HUES64 (cell line): ENCODE measurements at regions not wholly inside any gene's neighbourhood (a gene's known extent, or its start where the extent isn't known, plus 50 kb on each side); places are given as distances from the start of the nearest gene placed in this dataset.

Source experiments
- H3K27ac ChIP-seq: 2 replicates; pipeline ENCODE4 v1.7.0; 2013; ENCODE audit warnings: low read depth, low read length, inconsistent platforms
- H3K27me3 ChIP-seq: 2 replicates; pipeline ENCODE4 v1.6.1; 2013; ENCODE audit warnings: mild to moderate bottlenecking, low read length; ENCODE audit not compliant: insufficient read depth
- H3K36me3 ChIP-seq: 2 replicates; pipeline ENCODE4 v1.6.1; 2013; ENCODE audit warnings: mild to moderate bottlenecking, low read length; ENCODE audit not compliant: insufficient read depth
- H3K4me1 ChIP-seq: 2 replicates; pipeline ENCODE4 v1.6.1; 2013; ENCODE audit warnings: mild to moderate bottlenecking, low read length, moderate library complexity; ENCODE audit not compliant: insufficient read depth
- H3K4me3 ChIP-seq: 2 replicates; pipeline ENCODE4 v1.5.1; 2013; ENCODE audit warnings: mild to moderate bottlenecking, low read length, moderate library complexity
- H3K9ac ChIP-seq: 2 replicates; pipeline ENCODE4 v1.6.1; 2013; ENCODE audit warnings: mild to moderate bottlenecking, low read depth, low read length
- H3K9me3 ChIP-seq: 2 replicates; pipeline ENCODE4 v1.6.1; 2013; ENCODE audit warnings: low read depth, low read length; ENCODE audit not compliant: insufficient read depth
- WGBS: fragments of 150-250, 120-280 bp; methylation state at CpG from one replicate; pipeline ENCODE4 v1.1.7; 2013; ENCODE audit warnings: missing lambda C conversion rate; 5-methylcytosine and 5-hydroxymethylcytosine counted together

DNA sequence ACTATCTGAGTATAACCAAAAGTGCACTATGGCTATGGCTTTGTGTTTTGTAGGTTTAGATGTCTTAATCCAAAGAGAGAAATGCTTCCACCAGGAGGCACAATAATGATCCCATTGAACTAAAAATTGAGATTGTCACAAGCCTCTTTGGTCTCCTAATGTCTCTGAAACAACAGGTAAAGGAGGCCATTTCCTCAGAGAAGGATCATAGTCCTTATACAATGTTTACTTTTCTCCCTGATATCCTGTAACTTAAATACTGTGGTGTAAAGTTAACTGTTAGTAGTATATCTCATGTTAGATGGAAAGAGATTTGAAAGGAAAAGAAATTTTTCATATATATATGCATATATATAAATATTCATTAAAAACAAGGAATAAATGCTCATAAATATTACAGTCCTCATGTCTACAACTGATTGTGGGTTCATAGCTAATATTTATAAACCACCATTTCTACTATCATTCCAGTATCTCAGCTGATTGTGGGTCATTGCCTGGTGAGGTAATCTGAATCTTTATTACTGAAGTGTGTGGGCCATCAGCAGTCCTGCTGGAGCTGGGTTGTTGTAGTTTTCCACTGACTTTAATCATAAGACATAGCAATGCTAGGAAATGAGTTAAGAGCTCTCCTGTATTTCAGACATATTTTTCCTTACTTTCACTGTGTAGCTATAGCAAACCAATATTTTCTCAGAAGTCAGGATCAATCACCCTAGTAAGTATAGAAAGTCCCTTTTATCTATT lies 1230.4 kb downstream of the PCDH18 start:
- Histone ChIP-seq H3K4me3 (no peak overlapping the region), H3K36me3 (no peaks in the 10 kb centered on the region), H3K9me3 (no peaks in the 10 kb centered on the region), H3K4me1 (peaks cover 11% of the 10 kb centered on the region), H3K27me3 (no peaks in the 10 kb centered on the region), H3K9ac (no peak overlapping the region), H3K27ac (no peak overlapping the region)

DNA sequence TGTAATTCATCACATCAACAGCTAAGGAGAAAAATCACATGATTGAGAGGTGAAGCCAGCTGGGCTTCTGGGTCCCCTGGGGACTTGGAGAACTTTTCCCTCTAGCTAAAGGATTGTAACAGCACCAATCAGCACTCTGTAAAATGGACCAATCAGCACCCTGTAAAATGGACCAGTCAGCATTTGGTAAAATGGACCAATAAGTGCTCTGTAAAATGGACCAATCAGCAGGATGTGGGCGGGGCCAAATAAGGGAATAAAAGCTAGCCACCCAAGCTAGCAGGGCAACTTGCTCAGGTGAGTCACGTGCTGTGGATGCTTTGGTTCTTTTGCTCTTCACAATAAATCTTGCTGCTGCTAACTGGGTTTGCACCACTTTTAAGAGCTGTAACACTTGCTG lies 1248.3 kb downstream of the PCDH18 start:
- WGBS, result 90% methylated on average over 2 of the region's 2 CpGs
- Histone ChIP-seq H3K27ac (no peak overlapping the region), H3K9ac (no peak overlapping the region), H3K36me3 (no peaks in the 10 kb centered on the region), H3K4me3 (no peak overlapping the region), H3K9me3 (0 out of 2 replicates have a peak, but pooled peaks cover 4% of the 10 kb centered on the region), H3K4me1 (peaks cover 30% of the 10 kb centered on the region), H3K27me3 (no peaks in the 10 kb centered on the region)

- Histone ChIP-seq H3K9me3 (0 out of 2 replicates have a peak, but pooled peaks cover 4% of the 10 kb centered on the region), H3K4me1 (peaks cover 47% of the 10 kb centered on the region), H3K9ac (no peak overlapping the region), H3K27ac (peak overlapping the region; percentile 78), H3K4me3 (peak overlapping the region; percentile 20; the same call in 1 of the 2 replicates), H3K36me3 (no peaks in the 10 kb centered on the region), H3K27me3 (no peaks in the 10 kb centered on the region)
- 50% methylated on average over 1 of the region's 1 CpG for WGBS
Observed at GRCh38 chr4:136281889-136282288, 1250.4 kb downstream of the PCDH18 start.

DNA sequence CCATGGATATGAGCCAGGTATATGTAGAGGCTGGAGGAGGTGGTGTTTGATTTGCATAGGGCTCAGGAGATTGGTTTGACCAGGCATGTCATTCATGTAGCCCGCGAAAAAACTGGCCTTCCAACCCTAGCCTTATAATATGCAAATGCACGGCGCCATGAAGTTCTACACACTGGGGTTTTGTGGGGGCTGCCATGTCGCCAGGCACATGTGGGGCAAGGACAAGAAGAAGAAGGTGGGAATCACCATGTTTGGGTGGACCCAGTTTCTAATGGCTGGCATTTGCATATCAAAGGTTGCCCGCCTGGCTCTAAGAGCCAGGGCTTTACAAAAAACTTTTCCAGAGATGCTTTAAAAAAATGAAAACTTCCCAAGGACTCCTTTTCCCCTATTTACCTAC lies 1251.0 kb downstream of the PCDH18 start:
- H3K4me1 ChIP-seq, result peaks cover 50% of the 10 kb centered on the region
- no peaks in the 10 kb centered on the region for H3K36me3 ChIP-seq
- H3K4me3 ChIP-seq, result peak overlapping the region; percentile 20; the same call in 1 of the 2 replicates
- peak overlapping the region; percentile 78; the same call in 1 of the 2 replicates for H3K27ac ChIP-seq
- 0 out of 2 replicates have a peak, but pooled peaks cover 4% of the 10 kb centered on the region for H3K9me3 ChIP-seq
- no peak overlapping the region for H3K9ac ChIP-seq
- WGBS, result 72% methylated on average over 6 of the region's 6 CpGs
- no peaks in the 10 kb centered on the region for H3K27me3 ChIP-seq

DNA sequence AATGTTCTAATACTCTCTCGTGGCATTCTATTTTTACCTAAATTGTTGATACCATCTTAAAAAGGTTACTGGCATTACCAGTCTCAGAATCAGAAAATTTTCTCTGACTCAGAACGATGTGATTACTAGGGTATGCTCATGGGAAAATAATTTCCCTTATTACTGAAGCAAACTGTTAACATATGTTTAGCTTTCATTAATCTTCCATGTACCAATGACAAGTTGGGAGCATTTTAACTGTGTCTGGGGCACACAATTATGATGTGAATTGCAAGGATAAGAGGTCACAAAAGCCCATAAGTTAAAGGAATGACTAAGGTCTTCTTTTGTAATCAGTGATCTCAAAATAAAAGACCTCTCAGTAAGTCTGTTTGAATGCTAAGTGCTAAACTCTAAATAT lies 1254.6 kb downstream of the PCDH18 start:
- Histone ChIP-seq H3K36me3 (no peaks in the 10 kb centered on the region), H3K9ac (no peak overlapping the region), H3K9me3 (no peaks in the 10 kb centered on the region), H3K4me3 (no peak overlapping the region), H3K4me1 (peaks cover 53% of the 10 kb centered on the region), H3K27ac (no peak overlapping the region; the same call in 1 of the 2 replicates), H3K27me3 (no peaks in the 10 kb centered on the region)
- WGBS, result 86% methylated on average over 1 of the region's 2 CpGs

DNA sequence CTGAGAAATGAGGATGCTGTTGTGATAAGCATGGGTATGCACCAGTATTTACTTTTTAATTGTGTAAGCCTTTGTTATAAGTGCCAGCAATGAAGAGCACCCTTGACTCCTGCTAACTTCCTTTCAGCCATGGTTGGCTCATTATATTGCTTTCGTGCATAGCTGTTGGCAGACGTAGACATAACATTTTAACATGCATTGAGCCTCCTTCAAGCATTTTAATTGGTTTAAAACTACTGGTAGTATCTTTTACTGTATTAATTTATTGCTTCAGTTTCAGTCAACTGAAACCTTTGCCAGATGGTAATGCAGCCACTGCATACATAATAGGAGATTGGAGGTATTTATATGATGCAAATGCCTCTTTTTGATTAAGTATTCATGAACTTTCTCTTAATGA lies 1285.4 kb downstream of the PCDH18 start:
- H3K27ac ChIP-seq, result no peak overlapping the region
- no peaks in the 10 kb centered on the region for H3K36me3 ChIP-seq
- H3K9ac ChIP-seq, result no peak overlapping the region
- H3K27me3 ChIP-seq, result no peaks in the 10 kb centered on the region
- H3K4me1 ChIP-seq, result peaks cover 6% of the 10 kb centered on the region; the same call in 1 of the 2 replicates
- H3K4me3 ChIP-seq, result no peak overlapping the region
- 95% methylated on average over 2 of the region's 2 CpGs for WGBS
- H3K9me3 ChIP-seq, result no peaks in the 10 kb centered on the region

- Histone ChIP-seq H3K27me3 (no peaks in the 10 kb centered on the region), H3K4me1 (no peaks in the 10 kb centered on the region), H3K9me3 (peaks cover 24% of the 10 kb centered on the region), H3K36me3 (no peaks in the 10 kb centered on the region), H3K9ac (no peak overlapping the region), H3K4me3 (no peak overlapping the region), H3K27ac (no peak overlapping the region)
- WGBS, result 95% methylated on average over 7 of the region's 7 CpGs
Observed at GRCh38 chr4:136241221-136241986, 1290.9 kb downstream of the PCDH18 start.

GRCh38 chr4:136227315-136227714 lies 1305.0 kb downstream of the PCDH18 start:
- Histone ChIP-seq H3K9ac (no peak overlapping the region), H3K27ac (no peak overlapping the region), H3K9me3 (no peaks in the 10 kb centered on the region), H3K36me3 (no peaks in the 10 kb centered on the region), H3K27me3 (no peaks in the 10 kb centered on the region), H3K4me1 (peaks cover 6% of the 10 kb centered on the region), H3K4me3 (no peak overlapping the region)

DNA sequence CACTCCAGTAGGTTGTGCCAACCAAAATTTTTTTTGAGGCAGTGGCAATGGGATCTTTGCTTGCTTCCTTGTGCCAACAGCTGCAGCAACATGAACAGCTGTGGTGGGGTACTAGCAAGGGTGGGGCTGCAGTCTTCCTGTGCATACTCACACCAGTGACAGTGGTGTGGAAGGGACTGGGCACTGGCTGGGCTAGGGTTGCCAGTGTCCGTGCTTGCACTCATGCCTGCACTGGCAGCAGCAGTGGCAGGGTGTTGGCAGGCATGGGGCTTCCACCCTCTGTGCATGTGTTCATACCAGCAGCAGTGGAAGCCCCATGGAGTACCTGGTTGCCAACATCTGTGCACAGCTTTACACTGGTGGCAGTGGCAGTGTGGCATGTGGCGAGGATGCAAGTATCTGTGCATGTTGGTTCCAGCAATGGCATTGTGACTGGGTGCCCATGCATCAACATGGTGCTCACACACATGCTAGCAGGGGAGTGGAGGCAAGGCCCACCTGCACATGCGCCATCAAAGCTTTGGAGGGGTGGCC lies 1312.6 kb downstream of the PCDH18 start:
- no peaks in the 10 kb centered on the region for H3K27me3 ChIP-seq
- H3K4me3 ChIP-seq, result no peak overlapping the region
- H3K4me1 ChIP-seq, result no peaks in the 10 kb centered on the region
- WGBS, result 94% methylated on average over 3 of the region's 3 CpGs
- no peak overlapping the region for H3K9ac ChIP-seq
- H3K9me3 ChIP-seq, result no peaks in the 10 kb centered on the region
- no peak overlapping the region for H3K27ac ChIP-seq
- no peaks in the 10 kb centered on the region for H3K36me3 ChIP-seq

DNA sequence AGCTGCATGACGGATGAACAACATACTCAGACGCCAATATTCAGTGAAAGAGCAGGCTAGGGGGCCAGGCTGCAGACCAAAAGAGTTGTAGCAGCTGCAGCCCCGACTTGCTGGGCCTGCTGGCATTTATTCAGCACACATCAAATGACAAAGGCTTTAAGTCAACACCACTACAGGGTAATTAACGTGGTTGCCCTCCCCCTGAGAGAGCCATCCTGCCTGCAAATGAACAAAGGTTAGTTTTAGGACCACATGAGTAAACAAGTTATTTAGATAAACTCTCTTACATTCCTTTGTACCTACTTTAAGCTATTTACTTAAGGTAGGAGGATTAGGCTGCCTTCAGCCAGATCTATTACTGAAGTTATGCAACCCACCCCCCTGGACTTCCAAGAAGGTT lies 1329.1 kb downstream of the PCDH18 start:
- peaks cover 5% of the 10 kb centered on the region; the same call in 1 of the 2 replicates for H3K4me1 ChIP-seq
- no peak overlapping the region for H3K4me3 ChIP-seq
- no peak overlapping the region for H3K9ac ChIP-seq
- 41% methylated on average over 4 of the region's 4 CpGs for WGBS
- H3K27me3 ChIP-seq, result peaks cover 33% of the 10 kb centered on the region
- no peaks in the 10 kb centered on the region for H3K36me3 ChIP-seq
- peaks cover 15% of the 10 kb centered on the region; the same call in 1 of the 2 replicates for H3K9me3 ChIP-seq
- no peak overlapping the region for H3K27ac ChIP-seq

DNA sequence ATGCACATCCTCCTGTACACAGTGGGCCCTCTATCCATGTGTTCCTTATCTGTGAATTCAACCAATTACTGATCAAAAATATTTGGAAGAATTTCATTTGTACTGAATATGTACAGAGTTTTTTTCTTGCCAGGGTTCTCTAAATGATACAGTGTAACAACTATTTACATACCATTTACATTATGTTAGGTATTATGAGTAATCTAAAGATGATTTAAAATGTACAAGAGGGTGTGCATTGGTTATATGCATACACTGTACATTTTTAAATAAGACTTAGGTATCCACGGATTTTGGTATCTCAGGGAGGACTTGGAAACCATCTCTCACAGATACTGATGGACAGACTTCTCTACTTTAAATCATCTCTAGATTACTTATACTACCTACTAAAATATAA lies 1333.9 kb downstream of the PCDH18 start:
- H3K4me1 ChIP-seq, result no peaks in the 10 kb centered on the region
- H3K36me3 ChIP-seq, result no peaks in the 10 kb centered on the region
- no peak overlapping the region for H3K4me3 ChIP-seq
- H3K9ac ChIP-seq, result no peak overlapping the region
- H3K9me3 ChIP-seq, result peaks cover 12% of the 10 kb centered on the region; the same call in 1 of the 2 replicates
- H3K27ac ChIP-seq, result no peak overlapping the region
- H3K27me3 ChIP-seq, result peaks cover 11% of the 10 kb centered on the region
- WGBS, result 100% methylated on average over 1 of the region's 1 CpG
